ENCODE measurements at regions not wholly inside any gene's neighbourhood (a gene's known extent, or its start where the extent isn't known, plus 50 kb on each side); places are given as distances from the start of the nearest gene placed in this dataset.
"Not testable (repeated sequence)": the region's sequence is repeated elsewhere in the genome, so short reads cannot be mapped to it uniquely, and the experiment has no call there.

GRCh38 chr2:89326455-89326854, 635.0 kb downstream of the RPIA start:
- not testable (repeated sequence) for TF ChIP-seq CTCF (IDR thresholded peaks at IDR 0.05; ENCODE audit: extremely low read depth in 1 of 2, insufficient read depth in 1 of 2, low read depth in 1 of 2, low read length in 2 of 2); EZH2 (IDR thresholded peaks at IDR 0.05; ENCODE audit: borderline replicate concordance, low read depth, low read length, severe bottlenecking); GATA2 (IDR thresholded peaks at IDR 0.05; ENCODE audit: insufficient read depth, insufficient read length, low read depth, low read length); MYC (IDR thresholded peaks at IDR 0.05; ENCODE audit: low read depth, low read length)
